Astrocyte (in vitro differentiated cells and primary cell): ENCODE measurements at regions not wholly inside any gene's neighbourhood (a gene's known extent, or its start where the extent isn't known, plus 50 kb on each side); places are given as distances from the start of the nearest gene placed in this dataset.

ENCODE experiments used
- CTCF ChIP-seq: IDR thresholded peaks from 2 replicates; pipeline ENCODE4 v1.5.1; 2011; ENCODE audit warnings: low read depth, mild to moderate bottlenecking, inconsistent platforms, low read length, moderate library complexity; ENCODE audit not compliant: insufficient read depth
- EZH2 ChIP-seq: IDR thresholded peaks from 2 replicates; pipeline ENCODE4 v1.6.1; 2012; ENCODE audit warnings: mild to moderate bottlenecking, low read length, inconsistent platforms; ENCODE audit not compliant: insufficient read depth

DNA sequence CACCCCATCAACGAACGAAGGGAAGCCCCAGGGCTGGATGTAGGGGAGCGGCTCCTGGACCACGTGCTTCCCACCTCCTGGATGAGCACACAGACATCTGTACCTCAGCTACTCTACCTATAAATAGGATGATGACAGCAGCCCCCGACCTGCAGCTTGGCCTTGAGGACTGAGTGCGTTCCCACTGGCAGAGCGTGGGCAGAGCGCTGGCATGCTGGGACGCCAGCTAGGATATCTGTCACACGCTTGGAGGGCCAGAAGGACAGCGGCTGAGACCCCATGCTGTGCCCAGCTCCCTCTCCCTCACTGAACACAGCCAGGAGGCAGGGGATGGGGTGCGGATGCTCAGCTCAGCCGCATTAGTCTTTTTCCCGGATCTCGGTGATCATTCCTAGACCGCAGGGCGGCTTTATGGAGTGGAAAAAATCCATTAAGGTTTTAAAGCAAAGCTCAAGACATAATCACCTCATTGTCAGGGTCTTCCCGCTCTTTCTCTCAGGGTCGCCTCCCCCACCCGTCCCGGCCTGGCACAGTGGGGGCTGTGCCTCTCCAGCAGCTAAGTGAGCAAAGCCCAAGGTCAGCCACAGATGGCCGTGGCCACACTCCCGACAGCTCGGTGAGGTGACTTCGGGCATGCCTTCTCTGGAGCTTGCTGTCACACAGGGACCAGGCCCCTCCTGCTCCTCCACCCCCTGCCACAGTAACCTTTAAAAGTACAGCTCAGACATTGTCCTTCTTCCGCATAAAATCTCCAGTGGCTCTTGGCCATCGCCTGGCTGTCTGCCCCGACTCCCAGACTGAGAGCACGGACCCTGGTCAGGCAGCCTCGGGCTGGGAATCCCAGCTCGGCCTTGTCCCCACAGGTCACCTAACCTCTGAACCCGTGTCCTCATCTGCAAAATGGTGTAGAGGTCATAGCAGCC, 69.6 kb upstream of the SHISAL1 start:
- TF ChIP-seq CTCF, result no peak
- no peak for TF ChIP-seq EZH2
